GM18511 (cell line): ENCODE measurements at regions not wholly inside any gene's neighbourhood (a gene's known extent, or its start where the extent isn't known, plus 50 kb on each side); places are given as distances from the start of the nearest gene placed in this dataset.
A peak's percentile ranks its signal among the peaks of the same experiment; 100 is the strongest.
"Not testable (repeated sequence)": the region's sequence is repeated elsewhere in the genome, so short reads cannot be mapped to it uniquely, and the experiment has no call there.

Experiments used
- ATAC-seq: cut with Tn5 transposase; IDR thresholded peaks from one replicate; pipeline ENCODE4 v1.9.1; 2021; ENCODE audit warnings: mild to moderate bottlenecking, moderate library complexity; ENCODE audit not compliant: unreplicated experiment

DNA sequence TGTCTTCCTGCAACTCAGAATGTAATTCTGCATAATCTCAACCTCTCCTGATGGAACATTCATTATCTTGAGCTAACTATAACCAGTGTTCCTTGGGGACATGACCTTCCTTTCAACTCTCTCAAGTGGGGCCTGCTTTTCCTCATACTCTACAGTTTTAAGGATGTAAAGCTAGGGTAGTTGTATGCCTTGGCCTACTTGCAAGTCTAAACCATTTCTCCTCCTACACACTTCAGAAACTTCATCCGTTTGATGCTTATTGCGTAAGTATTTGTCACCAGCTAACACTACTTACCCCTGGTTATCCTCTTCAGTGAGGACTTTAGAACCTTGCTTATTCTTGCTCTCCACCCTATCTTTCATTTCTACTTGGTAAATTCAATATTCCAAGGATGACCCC is 548.9 kb downstream of the HINT1 start:
- no peak for ATAC-seq

- ATAC-seq, result no peak
Observed at GRCh38 chr5:130605234-130605633, 559.8 kb downstream of the HINT1 start.

GRCh38 chr5:130596647-130597046 is 568.4 kb downstream of the HINT1 start:
- ATAC-seq, result not testable (repeated sequence)

- no peak for ATAC-seq
Observed at GRCh38 chr5:130580264-130580663, 584.8 kb downstream of the HINT1 start.

GRCh38 chr5:130578354-130578753 is 586.7 kb downstream of the HINT1 start:
- no peak for ATAC-seq

GRCh38 chr5:130571076-130571475 is 594.0 kb downstream of the HINT1 start:
- no peak for ATAC-seq

DNA sequence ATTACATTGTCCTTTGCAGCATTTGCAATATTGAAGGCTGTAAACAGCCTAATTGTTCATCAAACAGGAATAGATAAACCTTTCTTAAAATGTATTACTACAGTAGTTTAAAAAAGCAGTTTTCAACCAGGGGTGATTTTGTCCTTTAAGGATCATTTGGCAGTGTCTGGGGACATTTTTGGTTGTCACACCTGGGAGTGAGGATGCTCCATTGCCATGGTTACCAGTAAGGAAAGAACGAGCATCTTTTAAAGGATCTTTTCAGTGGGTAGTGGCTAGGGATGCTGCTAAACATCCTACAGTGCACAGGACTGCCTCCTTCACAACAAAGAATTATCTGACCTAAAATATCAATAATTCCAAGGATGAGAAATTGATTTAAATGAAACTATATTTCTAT is 596.3 kb downstream of the HINT1 start:
- no peak for ATAC-seq

- no peak for ATAC-seq
Observed at GRCh38 chr5:130555429-130555828, 609.6 kb downstream of the HINT1 start.

DNA sequence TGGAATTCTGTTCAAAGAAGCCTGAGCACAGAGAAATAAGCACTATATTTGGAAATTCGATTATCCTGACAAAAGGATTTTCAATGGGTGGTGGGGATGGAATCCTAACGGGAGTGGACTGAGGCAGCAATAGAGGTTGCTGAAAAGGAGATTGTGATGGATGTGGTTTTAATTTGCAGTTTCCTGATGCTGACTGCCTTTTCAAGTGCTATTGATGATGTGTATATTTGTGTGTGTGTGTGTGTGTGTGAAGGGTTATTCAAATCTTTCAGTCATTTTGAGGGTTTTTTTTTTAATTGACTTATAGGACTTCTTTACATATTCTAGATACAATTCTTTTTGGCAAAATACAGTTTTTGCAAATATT is 614.5 kb downstream of the HINT1 start:
- ATAC-seq, result no peak

DNA sequence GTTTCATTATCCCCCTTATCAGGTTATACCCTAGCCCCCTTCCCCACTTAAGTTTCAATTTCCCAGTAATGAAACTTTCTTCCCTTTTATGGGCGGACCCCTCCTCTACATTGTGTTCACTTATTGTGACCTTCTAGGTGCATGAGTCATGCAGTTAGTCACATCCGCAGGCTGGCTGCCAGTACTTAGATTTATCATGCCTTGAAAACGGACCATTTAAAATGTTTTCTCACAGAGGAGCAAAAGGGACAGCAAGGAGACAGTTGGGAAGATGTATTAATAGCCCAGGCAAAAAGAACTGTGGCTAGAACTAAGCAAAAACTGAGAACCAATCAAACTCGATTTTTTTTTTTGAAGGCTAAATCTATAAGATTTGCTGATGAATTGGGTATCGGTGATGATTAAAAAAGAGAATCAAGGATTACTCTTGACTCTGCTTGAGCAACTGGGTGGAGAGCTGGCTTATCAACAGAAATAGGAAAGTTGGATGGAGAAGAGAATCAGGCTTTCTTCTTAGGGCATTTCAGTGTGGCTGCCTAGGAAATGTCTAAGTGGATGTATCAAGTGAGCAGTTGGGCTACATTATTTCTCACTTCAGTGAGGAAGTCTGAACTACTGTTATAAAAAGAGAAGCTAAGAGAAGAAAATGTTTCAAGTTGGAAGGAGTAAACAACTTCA is 615.0 kb downstream of the HINT1 start:
- ATAC-seq, result no peak

GRCh38 chr5:130546211-130546610 is 618.8 kb downstream of the HINT1 start:
- ATAC-seq, result no peak

GRCh38 chr5:130545291-130545690 is 619.8 kb downstream of the HINT1 start:
- no peak for ATAC-seq

DNA sequence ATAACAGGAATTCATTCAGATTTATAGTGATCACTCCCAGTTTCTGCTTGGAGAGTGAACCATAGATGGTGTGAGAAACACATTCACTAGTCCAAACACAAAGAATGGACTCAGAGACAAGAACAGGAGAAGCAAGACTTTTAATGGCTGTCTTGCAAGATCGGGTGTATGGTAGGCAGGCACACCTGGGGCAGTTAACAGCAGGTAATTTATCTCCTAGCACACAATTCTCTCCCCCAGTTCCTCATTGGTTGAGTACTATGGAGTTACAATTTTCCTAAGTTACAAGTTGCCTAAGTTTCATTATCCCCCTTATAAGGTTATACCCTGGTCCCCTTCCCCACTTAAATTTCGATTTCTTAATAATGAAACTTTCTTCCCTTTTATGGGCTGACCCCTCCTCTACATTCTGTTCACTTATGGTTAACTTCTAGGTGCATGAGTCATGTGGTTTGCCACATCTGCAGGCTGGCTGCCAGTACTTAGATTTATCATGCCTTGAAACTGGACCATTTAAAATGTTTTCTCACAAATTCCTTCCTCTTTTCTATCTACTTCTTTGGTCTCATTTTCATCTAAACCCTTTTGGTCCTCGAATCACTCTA is 623.3 kb downstream of the HINT1 start:
- ATAC-seq, result peak; percentile 78

- no peak for ATAC-seq
Observed at GRCh38 chr5:130536691-130537090, 628.4 kb downstream of the HINT1 start.

DNA sequence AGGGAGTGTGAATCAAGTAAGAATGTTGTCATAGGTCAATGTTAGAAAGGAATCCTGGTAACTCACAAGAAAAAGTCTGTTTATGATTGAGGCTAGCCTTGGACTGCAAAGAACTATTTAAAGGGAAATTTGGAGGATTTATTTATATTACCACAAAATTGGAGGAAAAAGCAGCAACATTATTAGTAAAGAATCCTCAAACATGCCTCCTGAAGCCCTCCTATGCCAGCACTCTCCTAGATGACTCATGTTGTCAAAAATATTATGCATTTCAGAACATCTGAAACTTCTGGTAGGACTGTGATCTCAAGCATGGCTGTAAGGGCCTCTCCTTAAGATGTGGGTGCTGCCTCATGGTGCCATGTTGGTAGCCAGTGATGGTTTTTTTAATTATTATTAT is 628.5 kb downstream of the CHSY3 start:
- ATAC-seq, result no peak

DNA sequence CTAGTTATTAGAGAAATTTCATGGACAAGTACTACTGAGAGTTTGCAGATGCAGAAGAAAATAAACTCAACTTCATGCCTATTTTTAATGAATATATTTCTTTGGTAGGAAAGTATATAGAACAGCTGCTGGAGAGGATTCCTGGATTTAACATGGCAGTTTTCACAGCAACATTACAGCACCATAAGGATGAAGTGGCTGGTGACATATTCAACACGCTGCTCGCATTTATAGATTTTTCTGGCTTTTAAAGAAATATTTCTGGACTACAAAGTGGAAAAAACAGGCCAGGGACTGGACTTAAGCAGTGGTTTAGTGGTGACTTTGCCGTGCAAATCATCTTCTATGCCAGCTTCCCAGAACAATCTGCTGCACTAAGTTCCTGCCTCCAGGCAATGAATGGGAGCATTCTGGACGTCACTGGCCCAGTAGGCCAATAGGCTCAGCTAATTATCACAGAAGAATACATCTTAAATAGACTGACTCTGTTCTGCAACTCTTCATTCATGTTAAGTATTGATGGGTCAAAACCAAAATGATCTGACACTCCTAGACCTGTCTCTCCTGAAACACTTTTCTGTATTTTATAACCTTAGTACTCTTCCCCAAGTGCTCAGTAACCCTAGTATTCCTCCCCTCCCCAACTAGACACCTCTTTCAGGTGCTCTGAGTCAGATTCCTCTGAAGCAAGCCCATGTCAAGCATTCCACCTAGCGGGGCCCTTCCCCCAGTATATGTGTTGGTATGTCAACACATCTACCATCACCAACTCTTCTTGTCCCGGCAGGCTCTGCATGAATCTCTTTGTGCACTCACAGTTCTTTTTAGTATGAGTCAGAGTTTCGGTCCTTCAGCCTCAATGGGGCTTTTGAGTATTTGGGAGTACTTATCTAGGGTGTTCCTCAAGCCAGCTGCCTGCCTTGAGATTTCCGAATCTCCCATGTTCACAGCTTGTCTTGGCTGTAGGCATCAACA is 625.5 kb downstream of the CHSY3 start:
- no peak for ATAC-seq

- ATAC-seq, result no peak
Observed at GRCh38 chr5:130529111-130529510, 624.8 kb downstream of the CHSY3 start.

GRCh38 chr5:130528474-130528873 is 624.2 kb downstream of the CHSY3 start:
- ATAC-seq, result no peak

- no peak for ATAC-seq
Observed at GRCh38 chr5:130526708-130527107, 622.4 kb downstream of the CHSY3 start.

DNA sequence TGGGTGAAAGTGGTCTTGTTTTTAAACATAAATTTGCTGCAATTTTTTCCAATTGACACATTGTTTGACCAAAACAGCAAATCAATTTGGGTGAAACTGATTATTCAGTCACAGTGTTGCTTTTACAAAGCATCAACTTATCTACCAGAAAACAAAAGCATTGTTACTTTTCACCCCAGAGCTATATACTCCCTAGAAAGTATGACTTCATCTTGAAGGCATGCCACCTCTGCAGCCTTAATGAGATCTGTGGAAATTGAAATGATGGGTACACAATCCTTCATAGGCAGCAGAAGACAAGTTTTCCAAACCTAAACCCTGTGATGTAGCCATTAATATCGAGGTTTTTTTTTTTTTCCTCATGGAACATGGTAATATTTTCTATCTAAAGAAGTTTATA is 615.9 kb downstream of the CHSY3 start:
- no peak for ATAC-seq

DNA sequence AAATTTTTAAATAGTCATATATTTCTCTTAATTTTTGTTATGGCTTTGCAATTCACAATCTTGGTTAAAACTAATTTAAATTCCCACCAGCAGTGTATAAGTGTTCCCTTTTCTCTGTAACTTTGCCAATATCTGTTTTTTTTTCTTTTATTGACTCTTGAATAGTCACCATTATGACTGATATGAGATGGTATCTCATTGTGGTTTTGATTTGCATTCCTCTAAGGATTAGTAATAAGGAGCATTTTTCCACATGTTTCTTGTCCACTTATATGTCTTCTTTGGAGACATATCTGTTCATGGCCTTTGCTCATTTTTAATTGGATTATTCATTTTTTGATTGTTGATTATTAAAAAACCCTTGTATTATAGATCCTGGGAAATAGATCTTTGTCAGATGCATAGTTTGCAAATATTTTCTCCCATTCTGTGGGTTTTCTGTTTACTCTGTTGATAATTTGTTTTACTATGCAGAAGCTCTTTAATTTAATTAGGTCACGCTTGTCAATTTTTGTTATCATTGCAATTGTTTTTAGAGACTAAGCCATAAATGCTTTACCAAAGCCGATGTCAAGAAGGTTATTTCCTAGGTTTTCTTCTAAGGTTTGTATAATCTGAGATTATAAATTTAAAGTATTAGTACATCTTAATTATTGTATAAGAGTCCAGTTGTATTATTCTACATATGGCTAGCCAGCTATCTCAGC is 610.9 kb downstream of the CHSY3 start:
- ATAC-seq, result no peak
